ENCODE measurements at regions not wholly inside any gene's neighbourhood (a gene's known extent, or its start where the extent isn't known, plus 50 kb on each side); places are given as distances from the start of the nearest gene placed in this dataset.
"Not testable (repeated sequence)": the region's sequence is repeated elsewhere in the genome, so short reads cannot be mapped to it uniquely, and the experiment has no call there.

DNA sequence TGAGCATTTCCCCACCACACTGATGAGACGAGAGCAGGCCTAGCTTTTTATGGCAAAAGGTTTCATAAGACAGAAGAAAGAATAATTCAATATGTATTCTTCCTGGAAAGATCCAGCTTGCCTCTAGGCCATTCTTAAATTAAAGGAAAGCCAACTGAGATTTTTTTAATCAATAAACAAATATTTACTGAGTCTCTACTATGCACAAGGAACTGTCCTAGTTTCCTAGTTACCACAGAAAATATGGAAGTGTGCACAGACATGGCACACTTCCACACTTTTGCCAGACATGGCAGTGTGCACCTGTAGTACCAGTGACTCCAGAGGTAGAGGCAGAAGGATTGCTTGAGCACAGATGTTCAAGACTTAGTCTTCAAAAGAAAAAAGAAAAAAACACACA lies 281.0 kb downstream of the CETN3 start:
- no peak for DNase-seq

DNA sequence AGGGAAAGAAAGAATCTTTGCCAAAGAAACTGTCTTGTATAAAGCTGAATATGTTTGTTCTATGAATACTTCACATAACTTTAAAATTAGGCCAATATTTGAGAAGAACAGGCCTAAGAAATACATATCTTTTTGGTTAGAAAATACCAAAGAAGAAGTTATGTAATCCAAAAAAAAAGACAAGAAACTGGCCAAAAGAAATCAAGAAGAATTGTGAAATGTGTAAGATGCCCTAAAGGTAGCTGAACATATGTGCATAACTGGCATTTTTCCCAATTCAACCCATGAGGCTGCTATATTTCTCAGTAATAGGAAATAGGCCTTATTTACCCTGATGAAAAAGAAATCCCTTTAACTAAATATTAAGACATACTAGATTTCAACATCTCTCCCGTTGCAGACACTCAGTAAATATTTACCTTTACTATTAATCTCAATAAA lies 290.0 kb downstream of the CETN3 start:
- no peak for DNase-seq

GRCh38 chr5:90117005-90117404 lies 292.6 kb downstream of the CETN3 start:
- DNase-seq: no peak

DNA sequence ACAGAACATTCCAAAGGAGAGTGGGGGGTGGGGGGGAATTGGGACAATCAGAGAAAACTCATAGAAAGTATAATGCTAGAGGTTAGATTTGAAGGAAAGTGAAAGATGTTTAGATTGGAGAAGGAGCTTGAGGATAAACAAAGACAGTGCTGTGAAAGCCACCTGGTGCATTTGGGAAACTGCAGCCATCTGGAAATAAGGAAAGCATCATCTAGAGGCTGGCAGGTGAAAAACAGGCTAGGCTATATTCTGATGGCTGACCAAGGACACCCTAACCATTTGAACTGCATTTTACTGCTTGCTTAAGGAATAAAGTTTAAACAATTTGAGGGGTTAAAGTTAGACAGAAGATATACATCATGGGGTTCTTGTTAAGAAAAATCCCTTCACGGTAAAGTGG lies 296.4 kb downstream of the CETN3 start:
- DNase-seq: no peak

GRCh38 chr5:90112033-90112692 lies 297.4 kb downstream of the CETN3 start:
- DNase-seq: no peak

- no peak for DNase-seq
Observed at GRCh38 chr5:90111364-90112032, 298.1 kb downstream of the CETN3 start.

DNA sequence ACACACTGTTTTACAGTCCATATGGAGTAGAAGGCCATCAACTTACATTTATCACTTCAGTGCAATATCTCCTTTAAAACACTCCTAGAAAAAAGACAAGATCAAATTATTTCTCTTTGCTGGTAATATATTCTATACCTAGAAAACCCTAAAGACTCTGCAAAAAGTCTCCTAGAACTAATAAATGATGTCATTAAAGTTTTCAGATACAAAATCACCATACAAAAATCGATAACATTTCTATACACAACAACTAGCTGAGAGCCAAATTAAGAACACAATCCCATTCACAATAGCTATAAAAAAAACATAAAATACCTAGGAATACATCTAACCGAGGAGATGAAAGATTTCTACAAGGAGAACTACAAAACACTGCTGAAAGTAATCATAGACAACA lies 300.3 kb downstream of the CETN3 start:
- DNase-seq: no peak

DNA sequence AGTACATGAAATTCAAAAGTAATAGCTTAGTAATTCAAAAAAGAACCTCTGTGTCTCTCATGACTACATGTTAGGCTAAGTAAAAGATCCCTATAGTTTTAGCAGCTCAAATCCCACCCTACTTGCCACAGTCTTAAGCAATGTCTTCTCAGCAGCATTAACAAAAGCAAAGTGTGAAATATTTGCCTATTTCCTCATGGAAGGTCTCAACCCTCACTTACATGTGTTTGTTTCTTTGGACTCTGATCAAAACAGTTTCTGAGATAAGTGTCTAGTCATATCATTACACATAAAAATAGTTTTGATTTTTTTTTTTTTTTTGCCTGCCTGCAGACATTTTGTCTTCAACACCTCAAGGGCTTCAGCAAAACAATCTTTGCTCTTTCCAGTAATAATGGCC lies 310.5 kb downstream of the CETN3 start:
- no peak for DNase-seq

GRCh38 chr5:90097082-90097477 lies 312.5 kb downstream of the CETN3 start:
- DNase-seq: no peak

DNA sequence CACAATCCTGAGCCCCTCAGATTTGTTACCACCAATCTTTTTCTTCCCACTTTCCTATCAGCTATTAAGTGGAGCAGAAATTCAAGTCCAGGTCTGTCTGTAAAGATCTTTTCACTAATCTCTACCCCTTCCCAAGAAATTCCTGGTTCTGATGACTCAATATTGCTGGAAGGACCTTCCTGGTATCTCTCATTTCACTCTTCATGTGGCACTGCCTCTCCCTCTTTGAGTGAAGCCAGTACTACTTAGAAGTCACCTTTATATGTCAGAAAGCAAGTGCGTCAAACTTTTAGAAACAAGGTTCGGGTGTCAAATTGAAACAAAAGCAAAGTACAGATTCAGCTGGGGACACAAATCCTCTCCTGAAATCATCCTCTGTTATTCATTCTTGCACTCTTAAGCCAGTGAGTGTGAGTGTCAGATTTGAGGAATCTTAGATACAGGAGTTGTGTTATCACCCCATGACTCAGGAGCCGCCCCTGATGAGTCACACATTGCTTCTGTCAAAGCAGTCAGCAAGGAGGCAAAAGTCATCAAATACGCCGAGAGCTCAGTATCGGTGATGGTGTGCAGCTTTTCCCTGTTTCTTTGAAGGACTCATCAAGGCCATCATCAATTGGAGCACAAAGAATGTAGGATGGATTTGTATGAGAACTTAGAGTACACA lies 313.0 kb downstream of the CETN3 start:
- no peak for DNase-seq

- DNase-seq: no peak
Observed at GRCh38 chr5:90095292-90096060, 314.1 kb downstream of the CETN3 start.

GRCh38 chr5:90093751-90094485 lies 315.6 kb downstream of the CETN3 start:
- no peak for DNase-seq

GRCh38 chr5:90092734-90093133 lies 316.8 kb downstream of the CETN3 start:
- DNase-seq: no peak

DNA sequence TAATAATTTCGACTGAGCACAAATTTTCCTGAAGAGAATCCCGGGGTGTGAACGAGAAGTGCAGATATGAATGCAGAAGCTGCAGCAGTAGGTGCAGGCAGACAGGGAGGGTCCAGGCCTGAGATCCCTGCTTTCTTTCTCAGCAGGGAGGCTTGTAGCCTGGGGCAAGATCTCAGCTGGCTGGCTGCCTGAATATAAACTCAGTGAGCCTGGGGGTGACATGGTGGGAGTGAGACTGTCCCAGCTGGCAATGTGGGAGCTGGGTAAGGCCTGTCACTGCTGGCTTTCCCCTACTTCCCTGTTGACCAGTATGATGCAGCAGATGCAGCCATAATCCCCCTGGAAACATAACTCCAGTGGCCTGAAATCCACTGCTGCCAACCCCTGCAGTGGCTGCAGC lies 325.2 kb downstream of the CETN3 start:
- no peak for DNase-seq

GRCh38 chr5:90073026-90073570 lies 336.5 kb downstream of the CETN3 start:
- not testable (repeated sequence) for DNase-seq

DNA sequence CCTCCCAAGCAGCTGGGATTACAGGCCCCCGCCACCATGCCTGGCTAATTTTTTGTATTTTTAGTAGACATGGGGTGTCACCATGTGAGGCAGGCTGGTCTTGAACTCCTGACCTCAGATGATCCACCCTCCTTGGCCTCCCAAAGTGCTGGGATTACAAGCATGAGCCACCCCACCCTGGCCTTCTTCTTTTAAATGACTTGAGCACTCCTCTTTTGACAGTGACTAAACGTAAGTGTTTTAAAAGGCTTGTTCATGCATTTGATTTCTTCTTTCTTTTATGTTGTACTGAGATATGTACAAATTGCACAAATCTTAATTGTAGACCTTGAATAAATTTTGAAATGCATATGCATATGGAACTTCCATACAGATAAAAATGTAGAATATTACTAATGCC lies 337.9 kb downstream of the CETN3 start:
- DNase-seq: no peak

DNA sequence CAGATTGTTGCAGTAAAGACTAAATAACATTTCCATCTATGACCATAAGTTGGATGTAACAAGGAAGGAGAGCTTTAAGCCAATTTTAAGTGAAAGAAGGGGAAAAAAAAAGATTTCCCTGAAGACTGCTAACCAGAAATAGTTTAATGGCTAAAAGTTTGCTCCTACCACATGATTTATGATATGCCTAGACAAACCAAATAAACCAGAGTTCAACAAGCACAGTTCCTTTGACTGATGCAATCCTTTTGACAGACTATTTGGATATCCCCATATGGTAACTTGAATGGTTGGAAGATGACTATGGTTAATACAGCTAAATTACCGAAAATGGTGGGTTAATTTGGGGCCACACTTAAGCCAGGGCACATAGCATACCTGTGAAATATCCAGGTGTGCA lies 338.5 kb downstream of the CETN3 start:
- no peak for DNase-seq

- no peak for DNase-seq
Observed at GRCh38 chr5:90066920-90067319, 342.6 kb downstream of the CETN3 start.

- no peak for DNase-seq
Observed at GRCh38 chr5:90056911-90057705, 352.4 kb downstream of the CETN3 start.

DNA sequence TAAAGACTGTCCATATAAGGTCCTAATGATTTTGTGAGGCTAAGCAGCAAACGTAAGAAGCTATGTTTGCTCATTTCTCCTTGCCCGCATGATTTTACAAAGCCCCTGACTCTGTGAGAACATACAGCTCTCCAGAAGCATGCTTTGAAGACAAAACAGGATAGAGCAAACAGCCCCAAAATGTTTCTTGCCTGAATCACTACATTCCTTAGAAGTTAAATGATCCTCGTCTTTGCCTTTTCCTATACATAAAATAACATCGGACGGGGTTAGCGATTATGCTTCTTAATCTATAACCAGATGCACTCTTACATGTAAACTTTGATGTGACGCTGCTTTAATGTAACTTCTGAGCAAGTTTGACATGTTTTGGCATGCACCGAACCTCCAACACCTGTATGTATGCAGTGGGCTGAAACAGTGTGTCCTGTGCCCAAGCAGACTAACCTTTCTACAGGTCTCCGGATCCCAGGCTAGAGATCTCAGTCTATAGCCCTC lies 353.7 kb downstream of the CETN3 start:
- DNase-seq: no peak

DNA sequence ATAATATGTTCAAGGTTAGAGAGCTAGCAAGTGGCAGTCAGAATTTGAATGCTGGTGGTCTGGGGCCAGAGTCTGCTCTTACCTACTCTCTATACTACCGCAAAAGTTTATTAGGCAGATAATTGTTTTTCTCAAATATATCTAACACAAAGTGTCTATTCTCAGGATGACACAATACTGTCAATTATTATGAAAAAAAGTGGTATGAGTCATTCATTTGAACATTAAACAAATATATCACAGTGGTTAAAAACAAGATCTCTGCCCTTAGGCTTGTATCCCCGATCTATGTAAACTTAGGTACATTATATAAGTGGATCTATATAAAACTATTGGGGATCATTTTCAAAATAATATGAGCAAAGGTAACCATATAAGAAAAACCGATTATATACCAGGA lies 354.9 kb downstream of the CETN3 start:
- no peak for DNase-seq

Measured in CD4-positive, alpha-beta T cell treated with Interleukin-1 beta for 1 hour (primary cell).